HG03442 (cell line): ENCODE measurements at regions not wholly inside any gene's neighbourhood (a gene's known extent, or its start where the extent isn't known, plus 50 kb on each side); places are given as distances from the start of the nearest gene placed in this dataset.
"Not testable (repeated sequence)": the region's sequence is repeated elsewhere in the genome, so short reads cannot be mapped to it uniquely, and the experiment has no call there.

Source experiments
- ATAC-seq: cut with Tn5 transposase; IDR thresholded peaks from one replicate; pipeline ENCODE4 v1.9.1; 2021; ENCODE audit warnings: mild to moderate bottlenecking, moderate library complexity; ENCODE audit not compliant: unreplicated experiment

DNA sequence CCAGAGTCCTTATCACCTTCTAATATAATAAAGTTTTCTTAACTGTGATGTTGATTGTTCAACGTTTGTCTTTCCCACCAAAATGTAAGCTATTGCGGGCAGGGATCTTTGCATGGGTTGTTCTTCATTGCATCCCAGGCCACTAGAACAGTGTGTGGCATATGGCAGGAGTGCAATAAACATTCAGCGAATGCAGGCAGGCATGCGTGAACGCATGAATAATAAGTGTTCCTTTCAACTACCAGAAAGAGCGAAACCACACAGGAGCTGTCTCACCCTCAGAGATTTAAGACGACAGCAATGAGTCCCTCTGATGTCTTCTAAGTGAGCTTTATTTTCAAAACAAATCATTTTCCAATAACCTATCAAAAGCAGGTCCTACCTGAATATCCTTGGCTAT lies 2693.1 kb upstream of the TPTE start:
- not testable (repeated sequence) for ATAC-seq

GRCh38 chr21:7829411-7829810 lies 2692.0 kb upstream of the TPTE start:
- not testable (repeated sequence) for ATAC-seq

DNA sequence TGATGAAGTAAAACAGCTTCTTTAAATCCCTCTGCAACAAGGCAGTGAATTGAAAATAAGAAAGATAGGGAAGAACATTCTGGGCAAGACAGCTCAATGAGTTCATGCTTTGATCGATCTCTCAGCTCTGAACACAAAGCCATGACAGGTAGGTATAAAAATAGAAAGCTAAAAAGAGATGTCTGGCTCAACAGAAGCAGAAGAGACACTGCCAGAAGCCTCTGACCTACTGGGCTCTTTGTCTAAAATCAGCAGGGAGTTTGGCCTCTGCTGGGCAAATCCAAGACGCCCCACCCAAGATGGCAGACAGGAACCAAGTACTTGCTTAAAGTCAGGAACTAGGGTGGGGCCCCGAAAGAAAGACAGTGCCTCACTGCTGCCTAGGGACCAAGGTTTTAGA lies 2684.1 kb upstream of the TPTE start:
- ATAC-seq: not testable (repeated sequence)

DNA sequence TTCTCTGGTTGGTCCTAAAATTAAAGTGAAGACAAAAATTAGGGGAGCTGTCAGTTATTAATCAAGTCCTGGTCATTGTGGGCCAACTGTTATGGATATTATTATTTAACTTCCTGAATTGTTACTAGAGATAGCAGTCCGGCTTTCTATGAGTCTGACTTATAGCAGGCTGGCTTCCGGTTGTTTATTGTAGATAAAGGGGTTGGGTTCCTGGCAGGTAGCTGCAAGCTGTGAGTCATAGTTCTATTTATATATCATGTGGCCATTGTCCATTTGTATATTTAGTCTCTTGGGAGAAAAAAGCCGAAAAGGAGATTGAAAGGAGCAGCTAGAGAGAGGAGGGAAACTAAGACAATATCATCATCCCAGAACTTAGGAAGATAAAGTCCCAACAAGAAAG lies 2668.0 kb upstream of the TPTE start:
- not testable (repeated sequence) for ATAC-seq

- ATAC-seq: not testable (repeated sequence)
These were observed 2667.5 kb upstream of the TPTE start for GRCh38 chr21:7853836-7854235.
